ENCODE measurements at regions not wholly inside any gene's neighbourhood (a gene's known extent, or its start where the extent isn't known, plus 50 kb on each side); places are given as distances from the start of the nearest gene placed in this dataset.

- DNase-seq = peak; percentile 27
Observed at GRCh38 chr5:23579566-23579965, 72.2 kb downstream of the PRDM9 start.

- no peak for DNase-seq
Observed at GRCh38 chr5:23583081-23583480, 75.7 kb downstream of the PRDM9 start.

GRCh38 chr5:23588841-23589326 lies 81.5 kb downstream of the PRDM9 start:
- no peak for DNase-seq

- no peak for DNase-seq
Observed at GRCh38 chr5:23591250-23591649, 83.8 kb downstream of the PRDM9 start.

GRCh38 chr5:23606927-23607326 lies 99.5 kb downstream of the PRDM9 start:
- DNase-seq = no peak

GRCh38 chr5:23612701-23613100 lies 105.3 kb downstream of the PRDM9 start:
- DNase-seq = no peak

GRCh38 chr5:23613566-23613965 lies 106.2 kb downstream of the PRDM9 start:
- DNase-seq = no peak

GRCh38 chr5:23614422-23614821 lies 107.0 kb downstream of the PRDM9 start:
- no peak for DNase-seq

- no peak for DNase-seq
Observed at GRCh38 chr5:23626961-23627360, 119.6 kb downstream of the PRDM9 start.

GRCh38 chr5:23627976-23628375 lies 120.6 kb downstream of the PRDM9 start:
- no peak for DNase-seq

GRCh38 chr5:23629396-23629795 lies 122.0 kb downstream of the PRDM9 start:
- DNase-seq = no peak

GRCh38 chr5:23631302-23632045 lies 124.1 kb downstream of the PRDM9 start:
- DNase-seq = no peak

GRCh38 chr5:23635938-23636337 lies 128.5 kb downstream of the PRDM9 start:
- no peak for DNase-seq

GRCh38 chr5:23639326-23639725 lies 131.9 kb downstream of the PRDM9 start:
- DNase-seq = no peak

- no peak for DNase-seq
Observed at GRCh38 chr5:23648656-23649055, 141.2 kb downstream of the PRDM9 start.

- no peak for DNase-seq
Observed at GRCh38 chr5:23649594-23649993, 142.2 kb downstream of the PRDM9 start.

GRCh38 chr5:23655674-23656073 lies 148.3 kb downstream of the PRDM9 start:
- no peak for DNase-seq

- DNase-seq = peak; percentile 97
Observed at GRCh38 chr5:23675456-23675855, 168.0 kb downstream of the PRDM9 start.

- DNase-seq = no peak
Observed at GRCh38 chr5:23677996-23678395, 170.6 kb downstream of the PRDM9 start.

GRCh38 chr5:23684103-23684502 lies 176.7 kb downstream of the PRDM9 start:
- DNase-seq = no peak

GRCh38 chr5:23703940-23704855 lies 196.8 kb downstream of the PRDM9 start:
- peak; percentile 76 for DNase-seq

GRCh38 chr5:23717486-23717885 lies 210.1 kb downstream of the PRDM9 start:
- DNase-seq = no peak

- no peak for DNase-seq
Observed at GRCh38 chr5:23718564-23718963, 211.2 kb downstream of the PRDM9 start.

GRCh38 chr5:23721336-23721735 lies 213.9 kb downstream of the PRDM9 start:
- no peak for DNase-seq

Data from NCI-H446 treated with DMSO at 0.1 percent for 48 hours (cell line).